NCI-H2196 (cell line): ENCODE measurements at regions not wholly inside any gene's neighbourhood (a gene's known extent, or its start where the extent isn't known, plus 50 kb on each side); places are given as distances from the start of the nearest gene placed in this dataset.
"Not testable (repeated sequence)": the region's sequence is repeated elsewhere in the genome, so short reads cannot be mapped to it uniquely, and the experiment has no call there.

Experiments
- DNase-seq: peaks from one replicate; lab custom pipeline; 2025; ENCODE audit not compliant: unreplicated experiment; lab: John Stamatoyannopoulos, UW

DNA sequence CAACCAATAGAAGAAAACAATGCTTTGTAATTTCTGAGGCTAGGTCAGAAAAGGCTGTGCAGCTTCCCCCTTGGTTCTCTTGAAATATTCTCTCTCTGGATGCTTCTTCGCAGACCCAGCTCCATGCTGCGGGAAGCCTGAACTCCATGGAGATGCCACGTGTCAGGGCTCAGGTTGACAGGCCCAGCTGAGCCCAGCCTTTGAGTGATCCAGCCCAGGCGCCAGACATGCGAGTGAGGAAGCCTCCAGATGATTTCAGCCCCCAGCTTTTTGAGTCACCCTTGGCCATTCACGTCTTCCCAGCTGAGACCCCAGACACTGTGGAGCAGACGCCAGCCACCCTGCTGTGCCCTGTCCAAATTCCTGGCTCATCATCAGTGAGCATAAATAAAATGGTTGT lies 378.4 kb upstream of the NRP1 start:
- no peak for DNase-seq

GRCh38 chr10:33710006-33710405 lies 375.5 kb upstream of the NRP1 start:
- DNase-seq, result no peak

DNA sequence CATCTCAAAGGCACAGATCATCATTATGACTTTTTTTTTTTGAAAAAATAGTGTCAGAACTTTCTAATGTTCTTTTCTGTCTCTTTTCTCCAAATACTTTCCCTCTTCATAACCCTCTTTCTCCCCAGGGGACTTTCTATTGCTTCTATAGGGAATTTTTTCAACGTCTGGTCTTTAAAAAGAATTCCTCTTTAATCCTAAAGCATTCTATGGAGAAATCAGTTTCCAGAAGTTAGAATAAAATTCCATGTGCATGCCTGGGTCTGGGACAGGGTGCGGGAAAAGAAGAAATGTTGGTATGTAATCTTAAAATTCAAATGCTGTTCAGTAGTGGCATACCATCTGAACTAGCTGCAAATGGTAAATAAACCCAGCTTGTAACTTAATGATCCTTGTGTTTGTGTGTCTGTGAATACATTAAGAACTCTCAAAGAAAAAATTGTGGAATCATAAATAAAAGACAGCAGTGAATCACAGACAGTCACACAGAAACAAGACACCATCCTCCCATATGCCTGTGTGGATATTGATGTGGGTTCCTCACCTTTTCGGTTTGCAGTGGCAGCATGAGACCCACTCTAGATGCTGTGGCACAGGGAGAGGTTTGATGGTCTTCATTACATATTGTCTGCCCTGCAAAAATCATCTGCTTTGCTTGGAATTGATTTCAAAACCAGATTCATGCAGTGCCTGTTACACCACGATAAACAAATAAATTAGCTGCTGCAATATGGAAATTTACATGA lies 374.7 kb upstream of the NRP1 start:
- no peak for DNase-seq

DNA sequence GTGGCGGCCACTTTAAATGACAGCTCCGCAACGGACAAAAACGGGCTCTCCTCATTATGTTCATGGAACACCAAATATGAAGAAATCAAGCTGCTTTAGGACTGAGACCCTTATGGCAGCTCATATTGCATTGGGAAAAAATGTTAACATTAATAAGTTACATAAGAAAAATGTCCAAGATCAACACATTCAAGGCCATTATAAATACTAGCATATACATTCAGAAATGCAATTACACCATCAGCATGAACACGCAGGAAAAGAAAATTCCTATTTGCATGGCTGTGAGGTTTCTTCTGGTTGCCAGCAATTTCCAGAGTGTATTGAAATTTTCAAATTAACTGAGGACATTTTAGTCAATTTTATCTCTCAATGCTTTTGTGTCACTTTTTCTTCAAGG lies 374.1 kb upstream of the NRP1 start:
- DNase-seq, result no peak

DNA sequence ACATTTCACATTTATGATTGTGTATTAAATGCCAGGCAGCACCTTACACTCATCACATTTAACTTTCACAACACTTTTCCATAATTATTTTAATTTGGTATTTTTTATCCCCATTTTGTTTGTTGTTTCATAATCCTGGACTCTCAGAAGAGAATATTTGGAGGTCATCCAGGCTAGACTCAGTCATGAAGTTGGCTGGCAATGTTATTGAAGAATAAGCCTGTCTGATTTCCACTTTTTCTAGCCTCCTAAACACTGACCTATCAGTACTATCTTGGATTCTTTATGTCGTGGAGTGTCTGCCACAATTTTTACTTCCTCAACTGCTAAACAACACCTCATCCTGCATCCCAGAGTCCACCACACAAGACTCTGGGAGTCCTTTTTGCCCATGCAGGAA lies 372.3 kb upstream of the NRP1 start:
- DNase-seq, result no peak

GRCh38 chr10:33706191-33706590 lies 371.7 kb upstream of the NRP1 start:
- DNase-seq, result no peak

DNA sequence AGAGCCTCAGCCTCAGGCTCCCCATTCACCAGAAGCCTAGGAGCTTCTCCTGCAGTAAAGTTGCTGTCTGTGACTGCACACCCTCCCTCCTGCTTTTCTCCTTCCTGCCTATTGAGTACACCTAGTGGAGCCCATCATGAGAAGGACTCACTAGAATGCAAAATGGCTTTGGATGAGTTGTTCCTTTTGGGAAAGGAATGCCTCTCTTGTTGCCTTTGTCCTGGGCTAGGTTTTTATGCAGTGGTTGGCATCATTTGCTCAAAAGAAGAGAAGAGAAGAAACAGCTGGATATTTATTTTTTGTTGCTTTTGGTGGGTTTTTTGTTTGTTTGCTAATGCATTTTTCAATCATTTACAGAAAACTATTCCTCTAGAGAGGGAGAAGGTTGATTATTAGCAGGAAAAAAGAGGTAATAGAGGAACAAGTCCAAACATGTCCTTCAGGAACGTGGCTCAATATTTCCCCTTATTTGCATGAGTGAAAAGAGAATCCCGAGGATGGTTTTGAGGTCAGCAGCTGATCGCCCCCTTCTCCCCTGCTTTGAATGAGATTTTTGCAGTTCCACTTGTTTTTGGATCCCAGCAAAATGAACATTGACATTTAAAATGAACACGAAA lies 369.9 kb upstream of the NRP1 start:
- no peak for DNase-seq

- no peak for DNase-seq
Measured at GRCh38 chr10:33703501-33704213, 369.2 kb upstream of the NRP1 start.

- no peak for DNase-seq
Measured at GRCh38 chr10:33698033-33698432, 363.6 kb upstream of the NRP1 start.

DNA sequence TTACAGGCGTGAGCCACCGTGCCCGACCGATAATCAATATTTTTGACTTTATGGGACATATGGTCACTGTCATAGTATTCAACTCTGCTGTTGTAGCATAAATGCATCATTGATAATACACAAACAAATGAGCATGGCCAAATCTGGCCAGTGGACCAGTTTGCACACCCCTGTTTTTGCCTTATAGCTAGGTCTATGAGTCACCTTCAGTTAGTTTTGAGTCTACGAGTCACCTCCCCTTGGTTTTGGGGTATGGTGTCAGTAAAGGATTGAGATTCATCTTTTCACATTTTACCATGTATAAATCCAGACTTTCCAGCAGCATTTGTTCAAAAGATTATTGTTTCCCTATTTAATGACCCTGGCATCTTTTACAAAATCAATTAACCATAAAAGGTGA lies 362.5 kb upstream of the NRP1 start:
- no peak for DNase-seq

- DNase-seq, result no peak
Measured at GRCh38 chr10:33695536-33695935, 361.1 kb upstream of the NRP1 start.

DNA sequence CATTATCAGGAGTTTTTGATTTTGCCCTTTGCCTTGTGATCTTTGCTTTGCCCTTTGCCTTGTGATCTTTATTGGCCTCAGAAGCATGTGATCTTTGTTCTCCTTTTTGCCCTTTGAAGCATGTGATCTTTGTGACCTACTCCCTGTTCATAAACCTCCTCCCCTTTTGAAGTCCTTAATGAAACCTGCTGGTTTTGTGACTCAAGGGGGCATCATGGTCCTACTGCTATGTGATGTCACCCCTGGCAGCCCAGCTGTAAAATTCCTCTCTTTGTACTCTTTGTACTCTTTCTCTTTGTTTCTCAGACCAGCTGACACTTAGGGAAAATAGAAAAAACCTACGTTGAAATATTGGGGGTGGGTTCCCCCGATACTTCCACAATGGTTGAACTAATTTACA lies 356.1 kb upstream of the NRP1 start:
- DNase-seq, result not testable (repeated sequence)

GRCh38 chr10:33688506-33688905 lies 354.0 kb upstream of the NRP1 start:
- no peak for DNase-seq

- DNase-seq, result no peak
Measured at GRCh38 chr10:33684211-33684611, 349.7 kb upstream of the NRP1 start.

DNA sequence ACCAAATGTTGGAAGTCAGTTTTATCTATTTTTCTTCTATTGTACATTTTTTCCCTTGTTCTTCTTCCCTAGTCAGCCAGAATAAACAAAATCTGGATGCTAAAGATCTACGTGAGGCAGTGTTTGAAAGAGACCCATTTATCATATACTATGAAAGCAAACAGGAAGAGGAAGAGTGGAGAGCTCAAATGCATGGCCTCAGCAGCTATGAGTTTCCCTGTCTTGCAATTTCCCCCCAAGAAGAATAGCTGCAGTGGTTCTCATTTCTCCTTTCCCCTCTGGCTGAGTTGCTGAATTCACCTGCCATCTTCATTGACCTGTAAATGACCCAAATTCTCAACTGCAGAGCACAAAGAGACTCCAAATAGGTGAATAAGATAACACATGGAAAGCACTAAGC lies 347.1 kb upstream of the NRP1 start:
- DNase-seq, result no peak

- DNase-seq, result peak; percentile 36
Measured at GRCh38 chr10:33680036-33680435, 345.6 kb upstream of the NRP1 start.

DNA sequence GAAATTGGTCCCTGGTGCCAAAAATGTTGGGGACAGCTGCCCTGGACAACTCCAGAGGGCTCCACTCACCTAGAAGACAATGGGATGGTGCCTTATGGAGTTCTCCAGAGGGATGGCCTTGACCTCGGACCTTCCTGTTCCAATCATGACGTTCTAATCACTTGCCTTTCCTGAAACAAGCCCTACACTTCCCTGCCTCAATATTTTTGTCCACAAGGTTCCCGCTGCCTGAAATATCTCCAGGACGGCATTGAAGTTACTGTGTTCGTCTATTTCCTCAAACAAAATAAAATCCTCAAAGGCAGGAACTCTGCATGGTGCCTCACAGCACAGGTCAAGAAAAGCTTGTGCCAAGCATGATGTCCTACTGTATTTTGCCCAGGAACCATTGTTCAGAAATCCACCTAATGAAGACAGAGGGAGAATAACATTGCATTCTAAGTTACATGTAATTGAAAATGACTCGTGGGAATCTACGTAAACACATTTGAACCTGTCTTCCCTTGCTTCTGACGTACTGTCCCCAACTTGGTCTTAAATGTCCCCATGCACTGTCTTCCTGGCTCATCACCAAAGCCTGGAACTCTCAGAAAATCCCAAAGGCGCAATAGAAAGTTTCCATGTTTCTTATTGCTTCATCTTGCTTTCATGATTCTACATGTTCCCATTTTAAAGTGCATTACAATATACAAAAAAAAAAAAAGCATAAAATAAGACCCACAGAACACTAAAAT lies 342.3 kb upstream of the NRP1 start:
- DNase-seq, result no peak

- DNase-seq, result no peak
Measured at GRCh38 chr10:33674986-33675599, 340.6 kb upstream of the NRP1 start.

DNA sequence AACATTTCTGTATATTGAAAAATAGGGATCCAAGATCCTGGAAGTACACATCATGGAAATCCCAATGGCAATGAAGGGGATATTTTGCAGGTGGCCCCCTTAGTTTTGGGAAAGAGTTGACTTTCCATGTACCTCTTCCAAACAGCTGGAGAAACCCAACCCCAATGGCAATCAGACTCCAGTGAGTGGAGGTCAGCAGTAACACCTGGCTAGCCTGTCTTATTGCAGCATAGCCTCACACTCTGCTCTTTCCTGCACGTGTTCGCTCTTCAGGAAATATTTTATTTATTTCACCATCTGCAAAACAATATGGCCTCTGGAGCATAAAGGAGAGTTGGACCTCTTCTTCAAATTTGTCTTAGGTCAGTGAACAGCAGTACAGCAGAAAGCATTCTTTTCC lies 340.0 kb upstream of the NRP1 start:
- no peak for DNase-seq

- no peak for DNase-seq
Measured at GRCh38 chr10:33673839-33674415, 339.5 kb upstream of the NRP1 start.

- no peak for DNase-seq
Measured at GRCh38 chr10:33669904-33670303, 335.4 kb upstream of the NRP1 start.
